Trophoblast cell (in vitro differentiated cells and primary cell): ENCODE measurements at regions not wholly inside any gene's neighbourhood (a gene's known extent, or its start where the extent isn't known, plus 50 kb on each side); places are given as distances from the start of the nearest gene placed in this dataset.

ENCODE experiments used
- DNase-seq, 2 donors: peaks; one replicate each; pipeline ENCODE4 v3.0.0-alpha.2; 2016
- H2AFZ ChIP-seq: 2 replicates; pipeline ENCODE4 v1.6.1; 2013; ENCODE audit warnings: low read length, moderate library complexity, mild to moderate bottlenecking; ENCODE audit not compliant: insufficient read depth, poor library complexity
- H2AK5ac ChIP-seq: 2 replicates; pipeline ENCODE4 v1.6.1; 2013; ENCODE audit warnings: mild to moderate bottlenecking, low read length
- H2BK120ac ChIP-seq: 2 replicates; pipeline ENCODE4 v1.6.1; 2013; ENCODE audit warnings: low read length, mild to moderate bottlenecking, moderate library complexity; ENCODE audit not compliant: insufficient read depth, poor library complexity
- H2BK12ac ChIP-seq: 2 replicates; pipeline ENCODE4 v1.6.1; 2013; ENCODE audit warnings: mild to moderate bottlenecking, low read length, moderate library complexity
- H2BK5ac ChIP-seq: 2 replicates; pipeline ENCODE4 v1.6.1; 2013; ENCODE audit warnings: low read length, low read depth, moderate library complexity, mild to moderate bottlenecking; ENCODE audit not compliant: poor library complexity
- H3K14ac ChIP-seq: 2 replicates; pipeline ENCODE4 v1.6.1; 2013; ENCODE audit warnings: mild to moderate bottlenecking, low read length
- H3K18ac ChIP-seq: 2 replicates; pipeline ENCODE4 v1.6.1; 2013; ENCODE audit warnings: mild to moderate bottlenecking, low read length
- H3K23ac ChIP-seq: 2 replicates; pipeline ENCODE4 v1.6.1; 2013; ENCODE audit warnings: low read length
- H3K27ac ChIP-seq: 2 replicates; pipeline ENCODE4 v1.5.1; 2013; ENCODE audit warnings: low read depth, mild to moderate bottlenecking, inconsistent platforms, low read length, moderate library complexity
- H3K27me3 ChIP-seq: 2 replicates; pipeline ENCODE4 v1.6.1; 2013; ENCODE audit warnings: inconsistent platforms, mild to moderate bottlenecking, low read length, moderate library complexity; ENCODE audit not compliant: insufficient read depth
- H3K36me3 ChIP-seq, 2 experiments: 1 replicate in 1 of 2; 2 replicates in 1 of 2; pipeline ENCODE4 v1.6.1; 2013; ENCODE audit warnings: low read length in 2 of 2, mild to moderate bottlenecking in 2 of 2, moderate library complexity in 1 of 2; ENCODE audit not compliant: insufficient read depth in 2 of 2, control insufficient read depth in 1 of 2
- H3K4ac ChIP-seq: 2 replicates; pipeline ENCODE4 v1.6.1; 2013; ENCODE audit warnings: low read depth, mild to moderate bottlenecking, low read length, moderate library complexity
- H3K4me1 ChIP-seq, 2 experiments: 1 replicate in 1 of 2; 2 replicates in 1 of 2; pipeline ENCODE4 v1.6.1; 2013; ENCODE audit warnings: low read length in 2 of 2, mild to moderate bottlenecking in 2 of 2, moderate library complexity in 1 of 2; ENCODE audit not compliant: insufficient read depth in 2 of 2, control insufficient read depth in 1 of 2
- H3K4me2 ChIP-seq: 2 replicates; pipeline ENCODE4 v1.6.1; 2013; ENCODE audit warnings: inconsistent platforms, mild to moderate bottlenecking, low read length, moderate library complexity
- H3K4me3 ChIP-seq: 2 replicates; pipeline ENCODE4 v1.5.1; 2013; ENCODE audit warnings: mild to moderate bottlenecking, low read depth, low read length, inconsistent platforms
- H3K79me1 ChIP-seq: one replicate; pipeline ENCODE4 v1.6.1; 2013; ENCODE audit warnings: low read length
- H3K79me2 ChIP-seq: 2 replicates; pipeline ENCODE4 v1.6.1; 2013; ENCODE audit warnings: low read length, mild to moderate bottlenecking; ENCODE audit not compliant: control insufficient read depth, insufficient read depth, poor library complexity
- H3K9ac ChIP-seq: 2 replicates; pipeline ENCODE4 v1.6.1; 2013; ENCODE audit warnings: mild to moderate bottlenecking, low read length
- H3K9me3 ChIP-seq: 2 replicates; pipeline ENCODE4 v1.6.1; 2013; ENCODE audit warnings: low read depth, mild to moderate bottlenecking, control low read depth, inconsistent platforms, low read length; ENCODE audit not compliant: insufficient read depth
- H4K12ac ChIP-seq: 2 replicates; pipeline ENCODE4 v1.6.1; 2013; ENCODE audit warnings: low read depth, mild to moderate bottlenecking, low read length, moderate library complexity
- H4K8ac ChIP-seq: 2 replicates; pipeline ENCODE4 v1.6.1; 2013; ENCODE audit warnings: low read depth, mild to moderate bottlenecking, low read length, moderate library complexity
- H4K91ac ChIP-seq: one replicate; pipeline ENCODE4 v1.6.1; 2013; ENCODE audit warnings: low read depth, mild to moderate bottlenecking, low read length, moderate library complexity
- WGBS: extraction: QIAGEN DNeasy Blood & Tissue Kit; methylation state at CpG from one replicate; pipeline ENCODE4 v1.1.7; 2013; ENCODE audit warnings: missing lambda C conversion rate; ENCODE audit not compliant: insufficient read length, insufficient coverage; ENCODE audit errors: extremely low coverage; 5-methylcytosine and 5-hydroxymethylcytosine counted together

GRCh38 chr18:67654101-67654500 is 137.6 kb upstream of the DSEL start:
- Histone ChIP-seq H3K4me2 (no peak overlapping the region), H2BK12ac (no peak overlapping the region), H3K36me3 (no peaks in the 10 kb centered on the region), H2BK120ac (no peak overlapping the region), H3K4me1 (no peaks in the 10 kb centered on the region), H2AFZ (no peak overlapping the region), H3K4ac (no peak overlapping the region), H3K14ac (no peak overlapping the region), H3K4me3 (no peak overlapping the region), H3K27ac (no peak overlapping the region), H3K79me2 (no peaks in the 10 kb centered on the region), H3K79me1 (no peaks in the 10 kb centered on the region), H3K23ac (no peak overlapping the region), H4K12ac (no peak overlapping the region), H2BK5ac (no peak overlapping the region), H4K8ac (no peak overlapping the region), H3K9ac (no peak overlapping the region), H3K27me3 (no peaks in the 10 kb centered on the region), H3K18ac (no peak overlapping the region), H4K91ac (no peak overlapping the region), H2AK5ac (no peak overlapping the region), H3K9me3 (no peaks in the 10 kb centered on the region)
- WGBS: no CpG with 5 or more reads among the region's 4 CpGs
- no peak for DNase-seq

DNA sequence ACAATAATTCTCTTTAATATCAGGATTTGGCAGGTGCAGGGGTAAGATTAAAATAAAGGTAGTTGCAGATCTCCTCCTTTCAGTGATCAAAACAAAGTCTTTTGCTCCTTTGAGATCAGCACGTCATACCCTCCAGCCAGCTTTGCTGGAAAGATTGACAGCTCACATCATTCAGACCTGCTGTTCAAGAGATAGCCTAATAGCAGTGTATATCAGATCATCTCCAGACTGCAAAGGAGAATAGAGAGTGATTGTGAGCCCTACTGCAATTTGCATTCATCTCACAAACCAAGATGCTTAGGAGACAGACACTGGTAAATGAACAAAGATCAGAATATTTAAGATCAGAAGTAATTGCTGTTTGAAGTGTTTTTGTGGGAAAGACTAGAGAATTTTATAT is 135.8 kb upstream of the DSEL start:
- Histone ChIP-seq H2BK5ac (no peak overlapping the region), H2AFZ (no peak overlapping the region), H3K4me1 (no peaks in the 10 kb centered on the region), H3K27ac (no peak overlapping the region), H3K23ac (no peak overlapping the region), H4K91ac (no peak overlapping the region), H2BK12ac (no peak overlapping the region), H3K9me3 (no peaks in the 10 kb centered on the region), H2AK5ac (no peak overlapping the region), H3K18ac (no peak overlapping the region), H3K4me2 (no peak overlapping the region), H4K12ac (no peak overlapping the region), H4K8ac (no peak overlapping the region), H3K9ac (no peak overlapping the region), H3K79me2 (no peaks in the 10 kb centered on the region), H3K27me3 (no peaks in the 10 kb centered on the region), H3K4me3 (no peak overlapping the region), H3K36me3 (no peaks in the 10 kb centered on the region), H3K4ac (no peak overlapping the region), H3K14ac (no peak overlapping the region), H3K79me1 (no peaks in the 10 kb centered on the region), H2BK120ac (no peak overlapping the region)
- no CpG with 5 or more reads among the region's 1 CpG for WGBS
- DNase-seq: no peak

GRCh38 chr18:67651438-67651837 is 134.9 kb upstream of the DSEL start:
- no peaks in the 10 kb centered on the region for H3K36me3 ChIP-seq
- no peak overlapping the region for H4K8ac ChIP-seq
- H3K4ac ChIP-seq: no peak overlapping the region
- H2BK120ac ChIP-seq: no peak overlapping the region
- H4K12ac ChIP-seq: no peak overlapping the region
- H3K79me1 ChIP-seq: no peaks in the 10 kb centered on the region
- no peak for DNase-seq
- H3K4me3 ChIP-seq: no peak overlapping the region
- H2AK5ac ChIP-seq: no peak overlapping the region
- H3K79me2 ChIP-seq: no peaks in the 10 kb centered on the region
- no peak overlapping the region for H3K27ac ChIP-seq
- H3K27me3 ChIP-seq: no peaks in the 10 kb centered on the region
- H3K9ac ChIP-seq: no peak overlapping the region
- H3K14ac ChIP-seq: no peak overlapping the region
- H2AFZ ChIP-seq: no peak overlapping the region
- no peak overlapping the region for H3K23ac ChIP-seq
- no CpG with 5 or more reads among the region's 4 CpGs for WGBS
- H2BK5ac ChIP-seq: no peak overlapping the region
- H3K18ac ChIP-seq: no peak overlapping the region
- no peak overlapping the region for H4K91ac ChIP-seq
- H3K4me2 ChIP-seq: no peak overlapping the region
- no peaks in the 10 kb centered on the region for H3K9me3 ChIP-seq
- H3K4me1 ChIP-seq: no peaks in the 10 kb centered on the region
- H2BK12ac ChIP-seq: no peak overlapping the region

GRCh38 chr18:67650686-67651385 is 134.3 kb upstream of the DSEL start:
- H2BK12ac ChIP-seq: no peak overlapping the region
- no peak overlapping the region for H3K4me3 ChIP-seq
- H2AFZ ChIP-seq: no peak overlapping the region
- no peaks in the 10 kb centered on the region for H3K79me2 ChIP-seq
- no peak overlapping the region for H4K8ac ChIP-seq
- H3K18ac ChIP-seq: no peak overlapping the region
- no peaks in the 10 kb centered on the region for H3K4me1 ChIP-seq
- H3K36me3 ChIP-seq: no peaks in the 10 kb centered on the region
- no peak overlapping the region for H4K12ac ChIP-seq
- no peaks in the 10 kb centered on the region for H3K79me1 ChIP-seq
- H2BK5ac ChIP-seq: no peak overlapping the region
- H3K14ac ChIP-seq: no peak overlapping the region
- no peak overlapping the region for H3K23ac ChIP-seq
- no peak overlapping the region for H3K27ac ChIP-seq
- WGBS: no CpG with 5 or more reads among the region's 6 CpGs
- H3K27me3 ChIP-seq: no peaks in the 10 kb centered on the region
- no peak overlapping the region for H3K4me2 ChIP-seq
- H3K9ac ChIP-seq: no peak overlapping the region
- no peak overlapping the region for H3K4ac ChIP-seq
- no peak overlapping the region for H2AK5ac ChIP-seq
- H3K9me3 ChIP-seq: no peaks in the 10 kb centered on the region
- no peak overlapping the region for H4K91ac ChIP-seq
- DNase-seq: no peak
- no peak overlapping the region for H2BK120ac ChIP-seq
